ENCODE measurements at regions not wholly inside any gene's neighbourhood (a gene's known extent, or its start where the extent isn't known, plus 50 kb on each side); places are given as distances from the start of the nearest gene placed in this dataset.

GRCh38 chr6:150536835-150537234 lies 62.9 kb upstream of the PLEKHG1 start:
- TF ChIP-seq POLR2A (IDR thresholded peaks at IDR 0.05): no peak
- no peak for TF ChIP-seq CTCF (IDR thresholded peaks at IDR 0.05)
- no peak for TF ChIP-seq POLR2AphosphoS5 (IDR thresholded peaks at IDR 0.05)

All from suprapubic skin (tissue), 4 donors.